ENCODE measurements at regions not wholly inside any gene's neighbourhood (a gene's known extent, or its start where the extent isn't known, plus 50 kb on each side); places are given as distances from the start of the nearest gene placed in this dataset.

DNA sequence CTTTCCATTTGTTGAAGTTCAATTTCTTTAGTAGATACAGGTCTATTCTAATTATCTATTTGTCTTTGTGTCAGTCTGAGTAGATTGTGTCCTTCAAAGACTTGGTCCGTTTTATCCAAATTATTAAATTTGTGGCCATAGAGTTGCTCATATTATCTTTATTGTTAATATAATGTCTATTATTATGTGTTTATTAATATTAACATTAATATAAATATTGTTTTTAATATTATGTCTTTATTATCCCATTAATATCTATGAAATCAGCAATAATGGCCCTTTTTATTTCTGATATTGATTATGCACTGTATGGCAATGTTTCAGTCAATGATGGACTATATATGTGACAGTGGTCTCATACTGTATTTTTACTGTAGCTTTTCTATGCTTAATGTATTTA, 2067.3 kb upstream of the AGA start:
- DNase-seq = no peak

DNA sequence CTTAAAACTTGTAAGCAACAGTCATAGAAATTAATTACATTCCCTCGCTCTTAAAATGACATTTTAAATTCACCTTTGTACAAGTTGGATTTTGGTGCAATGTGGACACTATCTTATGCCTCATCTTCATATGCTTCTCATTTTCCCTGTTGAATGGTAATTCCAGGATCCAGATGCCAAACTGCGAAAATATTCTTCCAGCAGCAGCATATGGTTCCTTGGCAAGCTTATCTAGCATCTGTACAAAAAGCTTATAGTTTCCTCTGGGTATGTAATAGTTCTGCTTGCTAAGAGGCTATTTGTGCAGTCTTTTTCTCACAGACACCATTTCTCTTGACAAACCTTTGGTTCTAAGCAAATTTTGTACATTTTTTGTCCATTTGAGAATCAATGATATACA, 2079.7 kb upstream of the AGA start:
- no peak for DNase-seq

DNA sequence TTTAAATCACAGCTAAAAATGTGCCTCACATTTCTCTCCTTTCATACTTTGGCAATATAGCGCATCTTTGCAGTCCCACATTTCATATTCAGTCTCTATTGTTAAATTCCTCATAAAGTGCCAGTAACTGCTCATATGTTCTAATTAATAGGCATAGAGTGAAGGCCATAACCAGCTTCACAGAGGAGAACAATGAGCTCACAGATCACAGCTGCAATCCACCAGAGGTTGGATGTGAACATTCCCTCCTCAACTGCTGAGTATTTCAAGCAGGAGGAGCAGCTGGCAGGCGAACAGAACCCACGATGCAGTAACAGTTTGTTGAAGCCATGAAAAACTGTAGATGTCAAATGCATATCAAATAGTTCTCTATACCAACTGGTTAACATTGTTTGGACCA, 2088.7 kb upstream of the AGA start:
- no peak for DNase-seq

DNA sequence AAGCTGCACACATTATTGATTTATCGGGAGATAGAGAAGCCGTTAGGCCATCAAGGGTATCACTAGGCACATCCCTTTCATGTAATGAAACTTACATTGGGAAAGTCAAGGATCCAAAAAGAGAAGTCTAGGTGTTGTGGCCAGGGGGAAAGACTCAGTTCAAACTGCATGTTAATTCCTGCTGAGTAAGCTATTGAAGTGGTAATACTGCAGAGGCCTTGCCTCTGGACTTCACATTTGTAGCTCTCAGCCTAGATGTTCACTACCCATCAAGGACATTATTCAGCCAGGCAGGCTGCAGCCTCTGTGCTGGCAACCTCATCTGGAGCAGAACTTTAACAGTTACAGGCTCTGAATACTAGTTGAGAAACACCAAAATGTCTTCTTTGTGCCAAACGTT, 2094.5 kb upstream of the AGA start:
- no peak for DNase-seq

DNA sequence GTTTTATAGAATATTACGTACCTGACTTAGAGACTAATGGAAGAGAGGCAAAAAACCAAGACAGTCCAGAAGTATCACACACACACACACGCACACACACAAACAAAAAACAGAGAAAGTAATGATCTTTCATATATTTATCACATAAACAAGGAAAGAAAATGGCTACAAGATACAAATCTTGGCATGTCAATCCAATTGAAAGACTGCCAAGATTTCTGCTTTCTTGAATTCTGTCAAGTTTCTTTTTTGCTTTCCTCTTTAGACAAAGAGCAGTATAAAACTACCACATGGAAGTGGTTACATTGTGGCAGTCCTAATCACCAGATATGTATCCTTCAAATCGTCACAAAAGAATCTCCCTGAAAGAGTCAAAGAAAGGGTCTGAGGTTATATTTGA, 2097.4 kb upstream of the AGA start:
- DNase-seq = no peak

DNA sequence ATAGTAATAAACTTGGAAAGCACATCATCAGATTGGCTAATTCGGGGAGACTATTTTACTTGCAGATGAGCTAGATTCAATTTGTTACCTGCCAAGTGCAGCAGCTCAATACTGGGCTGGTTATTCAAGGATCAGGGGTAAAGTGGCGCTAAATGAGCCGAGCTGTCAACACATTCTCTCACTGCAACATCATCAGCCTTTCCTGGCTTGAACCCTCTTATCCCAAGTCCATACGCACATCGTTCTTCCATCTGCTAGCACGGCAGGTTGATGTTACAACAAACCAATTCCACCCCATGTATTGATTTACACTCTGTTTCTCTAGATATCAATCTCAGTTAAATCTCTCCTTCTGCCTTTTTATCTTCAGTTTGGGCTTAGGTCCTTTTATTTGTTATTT, 2101.5 kb upstream of the AGA start:
- DNase-seq = no peak

DNA sequence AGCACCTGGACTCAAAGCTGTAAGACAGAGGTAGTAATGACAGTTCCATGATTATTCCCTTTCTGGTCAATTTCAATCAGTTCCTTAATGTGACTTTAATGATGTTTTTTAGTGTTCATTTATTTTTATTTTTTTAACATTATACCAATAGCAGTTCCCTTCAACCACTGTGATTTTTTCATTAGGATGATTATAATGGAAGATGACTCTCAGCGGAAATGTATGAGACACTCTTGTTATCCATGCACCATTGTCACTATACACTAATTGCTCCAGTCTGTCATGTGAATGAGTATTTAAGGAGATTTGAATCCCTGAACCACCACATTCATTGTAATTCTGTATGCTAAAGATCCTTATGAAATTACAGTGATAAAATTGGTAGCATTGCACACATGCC, 2102.3 kb upstream of the AGA start:
- DNase-seq = no peak

DNA sequence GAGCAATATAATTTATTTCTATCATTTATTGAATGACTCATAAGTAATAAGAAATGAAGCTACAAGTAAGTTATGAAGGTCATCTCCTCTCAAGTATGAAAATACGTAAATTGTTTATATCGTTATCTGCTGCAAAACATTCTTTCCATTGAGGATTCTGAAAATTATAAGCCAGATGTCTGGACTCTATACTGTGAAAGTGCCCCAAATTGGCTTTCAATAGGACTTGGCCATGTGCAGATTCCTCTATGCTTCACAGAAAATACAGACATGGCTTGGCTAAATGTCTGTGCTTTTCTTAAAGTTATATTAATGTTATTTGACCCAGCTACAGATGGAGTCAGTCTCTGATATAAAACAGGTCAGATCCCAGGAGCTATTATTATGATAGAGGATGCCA, 2109.9 kb upstream of the AGA start:
- no peak for DNase-seq

DNA sequence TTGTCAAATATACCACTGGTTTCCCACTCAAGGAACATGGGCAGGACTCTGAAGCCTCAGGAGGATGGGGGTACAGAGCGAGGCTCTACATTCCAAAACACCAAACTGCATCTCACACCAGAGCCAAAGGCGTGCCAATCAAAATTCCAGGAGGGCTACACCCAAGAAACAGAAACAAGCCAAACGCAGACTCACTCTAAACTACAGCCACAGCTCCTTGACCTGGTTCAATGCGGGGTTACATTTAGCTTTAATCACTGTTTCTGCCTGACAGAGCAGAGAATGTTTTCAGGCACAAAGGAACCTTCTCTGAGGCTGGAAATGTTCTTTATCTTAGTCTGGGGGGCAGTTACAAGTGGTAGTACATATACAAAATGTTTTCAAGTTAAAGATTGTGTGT, 2121.5 kb upstream of the AGA start:
- no peak for DNase-seq

DNA sequence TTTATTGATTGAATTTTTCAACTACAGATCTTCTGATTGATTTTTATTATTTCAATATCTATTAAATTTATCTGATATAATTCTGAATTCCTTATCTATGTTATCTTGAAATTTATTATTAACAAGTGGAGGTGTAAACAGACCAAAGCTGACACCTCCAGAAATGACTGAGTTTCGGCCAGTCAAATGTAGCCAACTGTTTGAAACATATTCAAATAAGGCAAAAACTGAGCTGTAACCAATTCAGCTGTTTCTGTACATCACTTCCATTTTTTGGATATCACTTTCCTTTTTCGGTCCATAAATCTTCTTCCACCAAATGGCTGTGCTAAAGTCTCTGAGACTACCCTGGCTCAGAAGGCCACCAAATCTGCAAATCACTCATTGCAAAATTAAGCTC, 2127.3 kb upstream of the AGA start:
- DNase-seq = no peak

DNA sequence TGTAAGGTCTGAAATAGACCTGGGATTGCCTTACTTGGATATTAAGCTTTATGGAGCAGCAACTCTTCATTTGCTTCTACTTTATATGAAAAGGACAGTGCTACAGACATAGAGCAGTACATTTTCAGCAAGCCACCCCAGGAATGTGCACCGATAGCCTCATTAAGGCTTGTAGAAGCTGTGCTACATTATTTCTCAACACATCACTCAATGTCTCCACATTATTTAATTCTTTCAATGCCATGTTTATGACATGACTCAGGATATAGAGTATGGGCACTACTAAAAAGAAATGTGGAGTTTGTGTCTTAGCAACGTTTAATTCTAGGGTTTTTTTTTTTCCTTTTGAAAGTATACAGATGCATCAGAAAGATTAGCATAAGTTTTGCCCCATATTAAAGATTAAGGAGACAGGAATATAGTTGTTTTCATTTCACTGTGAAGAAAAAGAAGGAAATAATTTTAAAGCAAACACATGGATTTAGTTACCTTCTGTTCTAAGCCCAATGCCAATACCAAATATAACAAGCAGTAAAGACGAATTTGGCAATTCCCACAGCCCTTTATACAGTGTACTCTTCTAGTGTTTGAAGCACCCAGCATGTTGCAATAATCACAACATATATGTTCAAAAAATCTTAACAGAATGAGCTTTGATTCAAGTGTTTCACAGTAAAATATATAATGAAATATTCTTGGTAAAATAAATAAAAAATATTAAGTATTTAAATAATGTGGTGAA, 2140.1 kb upstream of the AGA start:
- DNase-seq = no peak

DNA sequence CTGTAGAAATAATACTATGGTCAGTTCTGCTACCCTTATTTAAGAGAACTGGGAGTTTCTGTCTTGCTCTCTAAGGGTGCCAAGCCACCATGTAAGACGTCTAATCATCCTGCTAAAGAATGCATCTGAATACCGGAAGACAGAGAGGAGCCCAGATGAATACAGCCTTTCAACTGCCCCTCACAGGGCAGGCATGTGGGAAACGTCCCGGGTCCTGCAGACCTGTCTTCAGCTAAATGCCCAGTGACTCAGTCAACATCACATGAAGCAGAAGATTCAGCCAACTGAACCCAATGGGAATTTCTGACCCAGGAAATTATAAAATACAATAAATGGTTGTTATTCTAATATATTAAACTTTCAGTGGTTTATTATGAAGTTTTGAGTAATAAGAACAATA, 2141.0 kb upstream of the AGA start:
- no peak for DNase-seq

DNA sequence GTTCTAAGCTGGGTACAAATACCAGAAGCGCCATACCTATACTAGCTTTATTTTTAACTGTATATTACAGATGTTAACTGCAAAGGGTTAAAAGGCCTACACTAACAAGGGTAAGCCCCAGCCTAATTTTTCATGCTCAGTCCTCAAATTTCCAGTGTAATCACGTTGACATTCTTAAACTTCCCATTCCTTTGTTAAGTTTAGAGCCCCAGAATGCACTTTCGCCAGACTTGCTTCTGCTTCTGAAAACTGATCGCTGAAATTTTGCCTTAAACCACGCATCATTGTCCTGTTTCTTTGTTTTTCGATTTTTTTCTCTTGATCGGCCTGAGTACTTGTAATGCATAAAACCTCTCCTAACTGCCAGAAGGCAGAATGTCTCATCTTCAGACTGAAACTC, 2141.9 kb upstream of the AGA start:
- no peak for DNase-seq

DNA sequence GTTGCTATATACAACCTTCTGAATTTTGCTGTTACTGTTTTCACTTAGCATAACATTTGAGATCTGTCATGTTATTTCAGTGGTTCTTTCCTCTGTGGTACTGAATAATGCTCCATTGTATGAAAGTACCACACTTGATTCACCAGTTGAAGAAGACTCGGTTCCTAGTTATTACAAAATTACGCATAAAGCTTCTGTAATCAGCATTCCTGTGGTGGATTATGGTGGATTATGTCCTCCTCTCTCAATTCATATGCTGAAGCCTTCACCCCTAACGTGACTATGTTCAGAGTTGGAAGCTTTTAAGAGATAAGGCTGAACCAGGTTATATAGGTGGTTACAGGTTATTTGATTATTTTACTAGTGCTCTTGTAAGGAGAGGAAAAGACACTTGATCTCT, 2143.5 kb upstream of the AGA start:
- DNase-seq = no peak

DNA sequence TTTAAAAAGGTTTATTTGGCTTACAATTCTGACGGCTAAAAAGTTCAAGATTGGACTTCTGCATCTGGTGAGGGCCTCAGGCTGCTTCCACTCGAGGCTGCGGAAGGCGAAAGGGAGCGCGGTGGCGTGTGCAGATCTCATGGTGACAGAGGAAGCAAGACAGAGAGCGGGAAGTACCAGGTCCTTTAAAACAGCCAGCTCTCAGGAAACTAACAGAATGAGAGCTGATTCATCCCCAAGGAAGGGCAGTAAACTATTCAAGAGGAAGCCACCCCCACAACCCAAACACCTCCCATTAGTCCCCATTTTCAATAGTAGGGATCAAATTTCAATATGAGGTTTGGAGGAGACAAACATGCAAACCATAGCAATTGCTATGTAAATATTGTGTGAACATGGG, 2144.2 kb upstream of the AGA start:
- DNase-seq = no peak

DNA sequence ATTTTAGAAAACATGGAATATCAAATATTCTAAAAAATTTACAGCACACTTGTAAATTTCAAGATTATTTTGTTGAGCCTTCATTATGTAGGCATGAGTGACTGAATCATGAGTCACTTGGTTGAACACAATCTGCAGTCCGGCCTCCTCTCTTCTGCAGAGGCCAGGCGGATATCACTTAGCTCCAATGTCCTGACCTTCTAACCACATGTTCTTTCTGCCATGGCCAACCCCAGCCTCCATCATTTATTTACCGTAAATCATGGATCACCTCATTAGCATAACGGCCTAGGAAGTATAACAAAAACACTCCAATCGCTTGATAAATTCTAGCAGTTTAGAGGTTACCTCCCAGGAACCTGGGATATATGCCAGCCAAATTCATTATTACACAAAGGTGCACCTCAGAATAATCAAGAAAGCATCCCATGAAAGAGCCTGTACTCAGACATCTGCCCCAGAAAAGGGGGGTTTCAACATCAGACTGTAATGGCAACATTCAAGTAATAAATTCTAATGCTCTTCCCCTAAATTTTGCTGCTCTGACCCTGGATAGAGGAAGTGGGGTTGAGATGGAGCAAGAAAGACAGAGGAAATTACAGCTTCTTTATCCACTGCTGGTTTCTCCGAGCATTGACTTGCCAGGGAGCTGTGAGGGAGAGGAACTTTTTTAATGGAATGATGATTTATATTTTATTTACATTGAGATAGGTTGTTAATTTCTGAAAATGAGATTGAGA, 2153.6 kb upstream of the AGA start:
- DNase-seq = no peak

DNA sequence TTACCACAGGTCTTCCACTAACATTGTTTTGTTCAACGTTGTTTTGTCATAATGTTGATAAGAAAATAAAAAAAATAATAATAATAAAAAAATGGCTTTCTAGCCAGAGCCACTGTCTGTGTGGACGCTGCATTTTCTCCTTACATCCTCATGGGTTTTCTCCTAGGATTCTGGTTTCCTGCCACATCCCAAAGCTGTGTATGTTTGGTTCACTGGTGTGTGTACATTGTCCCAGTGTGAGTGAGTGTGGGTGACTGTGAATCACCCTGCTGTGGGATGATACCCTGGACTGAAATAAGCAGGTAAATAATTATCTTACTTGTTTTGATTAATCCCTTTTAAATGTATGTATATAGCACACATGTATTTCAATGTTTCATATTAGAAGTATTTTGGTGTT, 2154.4 kb upstream of the AGA start:
- DNase-seq = no peak

DNA sequence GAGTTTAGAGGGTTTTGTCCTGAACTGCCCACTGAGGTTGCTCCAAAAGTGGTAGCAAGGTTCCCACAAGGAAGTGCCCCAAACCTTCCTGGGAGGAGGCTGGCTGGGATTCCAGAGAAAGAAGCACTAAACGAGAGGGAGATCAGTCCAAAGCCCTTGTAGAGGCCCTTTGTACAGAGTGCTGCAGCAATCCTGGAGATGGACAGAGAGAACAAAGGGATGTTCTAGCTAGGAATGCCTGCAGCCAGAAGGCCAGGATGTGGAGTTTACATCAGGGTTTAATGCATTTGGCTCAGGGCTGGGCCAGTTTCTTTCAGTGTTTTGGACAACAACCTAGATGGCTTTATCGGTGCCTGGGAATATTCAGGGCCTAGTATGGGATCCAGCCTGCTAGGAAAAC, 2155.1 kb upstream of the AGA start:
- no peak for DNase-seq

DNA sequence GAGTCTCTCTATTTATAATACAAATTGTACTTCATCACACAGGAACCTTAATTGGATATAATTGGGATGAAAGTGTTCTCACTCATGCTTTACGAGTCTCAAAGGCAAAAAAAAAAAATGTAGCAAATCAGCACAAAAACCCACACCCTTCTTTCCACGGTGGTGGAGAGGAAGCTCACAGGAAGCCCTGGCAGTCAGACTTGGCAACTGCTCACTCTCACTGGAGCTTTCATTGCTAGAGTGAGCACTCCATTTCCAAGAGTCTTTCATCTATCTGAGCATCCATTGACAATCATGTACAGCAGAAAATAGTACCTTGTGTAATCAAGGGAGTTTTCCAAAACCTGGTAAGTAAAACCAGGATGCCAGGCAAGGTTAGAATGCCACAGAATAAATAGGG, 2159.4 kb upstream of the AGA start:
- DNase-seq = no peak

DNA sequence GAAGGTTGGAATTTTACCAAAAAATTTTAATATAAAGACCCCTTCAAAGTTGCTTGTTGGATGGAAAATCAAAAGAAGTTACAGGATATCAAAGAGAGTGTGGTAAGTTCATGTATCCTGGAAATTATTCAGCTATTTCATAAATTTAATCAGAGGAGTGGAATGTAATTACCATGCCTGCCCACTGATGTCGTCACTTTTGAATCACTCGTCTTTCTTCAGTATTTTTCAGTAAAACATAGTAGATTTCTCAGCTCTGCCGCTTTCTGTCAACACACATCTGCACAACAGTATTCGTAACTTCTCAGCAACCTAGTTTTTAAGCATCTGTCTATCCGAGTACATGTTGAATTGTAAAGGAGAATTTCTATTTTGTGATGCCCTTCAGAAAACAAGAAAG, 2163.0 kb upstream of the AGA start:
- DNase-seq = no peak

DNA sequence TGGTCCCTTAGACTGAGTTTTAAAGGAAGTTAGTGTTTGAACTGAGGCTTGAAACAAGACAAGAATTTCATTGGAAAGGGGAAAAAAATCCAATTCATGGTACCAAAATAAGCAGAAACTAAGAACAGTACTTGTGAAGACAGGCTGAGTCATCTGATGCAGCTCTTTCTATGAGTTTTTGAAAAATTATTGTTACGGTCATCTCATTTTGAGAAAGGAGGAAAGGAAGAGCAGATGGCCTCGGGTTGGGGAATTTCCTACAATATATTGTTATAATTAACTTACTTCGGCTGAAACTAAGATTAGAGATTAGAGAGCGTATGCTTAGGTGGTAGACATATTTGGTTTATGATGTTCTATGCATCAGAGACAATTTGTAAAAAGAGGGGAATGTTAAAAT, 2164.8 kb upstream of the AGA start:
- DNase-seq = no peak

DNA sequence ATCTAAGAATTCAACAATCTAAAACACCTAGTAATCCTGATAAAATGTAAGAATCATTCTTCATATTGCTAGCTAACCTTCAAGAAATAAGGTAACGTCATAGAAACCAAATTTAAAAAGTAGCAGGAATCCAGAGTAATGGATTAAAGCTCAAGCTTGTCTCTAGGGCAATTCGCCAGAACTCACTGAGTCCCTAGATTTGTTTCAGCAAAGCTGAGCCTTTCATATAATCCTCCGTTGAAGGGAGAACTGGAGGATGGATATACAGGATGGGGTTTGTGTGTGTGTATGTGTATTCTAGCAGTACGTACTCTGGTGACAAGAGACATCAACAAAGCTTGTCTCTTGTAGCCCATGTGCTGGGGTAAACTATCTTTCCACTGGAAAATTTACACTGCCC, 2173.5 kb upstream of the AGA start:
- DNase-seq = no peak

DNA sequence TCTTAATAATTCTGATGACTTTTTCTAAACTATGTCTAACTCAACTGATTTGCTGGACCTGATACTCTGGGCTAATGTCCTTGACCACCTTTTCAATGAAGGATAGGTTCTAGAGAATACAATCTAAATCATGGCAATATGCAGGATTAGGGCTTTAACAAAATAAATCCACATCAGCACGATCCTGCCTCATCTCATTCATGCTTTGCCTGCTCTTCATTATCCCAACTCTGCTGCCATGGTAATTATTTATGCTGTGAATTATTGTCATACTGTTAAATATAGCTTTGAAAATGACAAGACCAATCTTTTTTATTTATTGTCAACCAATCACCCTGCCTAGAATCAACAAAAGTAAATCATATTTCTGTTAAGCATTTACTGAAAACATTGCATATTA, 2176.7 kb upstream of the AGA start:
- no peak for DNase-seq

DNA sequence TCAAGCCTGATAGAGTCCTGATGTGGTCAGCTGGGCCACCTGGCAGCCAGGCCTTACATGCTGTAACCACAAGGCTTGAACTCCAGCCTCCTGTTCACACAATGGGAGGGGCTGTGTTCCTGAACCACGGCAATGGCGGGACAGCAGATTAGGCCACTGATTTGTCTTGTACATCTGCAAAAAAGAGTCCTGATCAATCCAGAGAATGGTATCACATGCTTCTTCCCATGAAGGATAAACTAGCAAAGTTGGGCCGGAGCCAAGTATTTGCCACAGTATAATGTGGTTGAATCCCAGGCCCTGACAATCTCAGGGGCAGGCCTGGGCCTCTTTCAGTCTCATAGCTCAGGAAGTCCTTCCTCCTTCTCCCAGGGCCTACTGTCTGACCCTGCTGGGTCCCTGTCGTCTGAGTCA, 2182.5 kb upstream of the AGA start:
- DNase-seq = no peak

DNA sequence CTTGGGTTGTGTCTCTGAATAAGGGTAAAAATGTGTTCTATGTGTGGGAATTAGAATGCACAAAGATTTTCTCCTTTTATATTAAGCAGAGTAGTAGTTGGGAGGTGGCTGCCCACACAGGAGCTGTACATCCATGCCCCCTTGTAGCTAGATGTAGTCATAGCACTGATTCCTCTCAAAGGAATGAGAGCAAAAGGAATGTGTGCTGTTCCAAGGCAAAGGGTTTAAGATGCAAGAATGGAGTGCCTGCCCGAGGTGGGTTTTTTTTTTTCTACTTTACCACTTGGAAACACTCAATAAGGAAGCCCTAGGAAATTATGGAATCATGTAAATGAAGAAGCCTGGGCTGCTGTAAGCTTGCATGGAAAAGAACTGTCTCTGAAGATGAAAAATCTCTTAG, 2183.2 kb upstream of the AGA start:
- no peak for DNase-seq

All from suppressor macrophage treated with lipopolysaccharide for 1 hour (primary cell).